ENCODE measurements at regions not wholly inside any gene's neighbourhood (a gene's known extent, or its start where the extent isn't known, plus 50 kb on each side); places are given as distances from the start of the nearest gene placed in this dataset.

DNA sequence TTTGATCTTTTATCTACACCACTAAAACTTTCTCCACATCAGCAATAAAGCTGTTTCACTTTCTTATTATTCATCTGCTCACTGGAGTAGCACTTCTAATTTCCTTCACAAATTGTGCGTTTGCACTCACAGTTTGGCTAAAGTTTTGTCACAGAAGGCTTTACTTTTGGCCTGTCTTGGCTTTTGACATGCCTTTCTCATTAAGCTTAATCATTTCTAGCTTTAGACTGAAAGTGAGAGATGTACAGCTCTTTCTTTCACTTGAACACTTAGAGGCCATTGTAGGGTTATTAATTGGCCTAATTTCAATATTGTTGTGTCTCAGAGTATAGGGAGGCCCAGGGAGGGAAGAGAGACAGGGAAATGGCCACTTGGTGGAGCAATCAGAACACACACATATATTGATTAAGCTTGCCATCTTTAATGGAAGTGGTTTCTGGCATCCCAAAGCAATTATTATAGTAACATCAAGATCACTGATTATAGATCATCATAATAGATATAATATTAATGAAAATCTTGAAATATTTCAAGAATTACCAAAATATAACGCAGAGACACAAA lies 512.5 kb downstream of the ETV1 start:
- in situ Hi-C loops (cut with HindIII; ENCODE audit: low sequenced_read_pairs) = no loop called here

DNA sequence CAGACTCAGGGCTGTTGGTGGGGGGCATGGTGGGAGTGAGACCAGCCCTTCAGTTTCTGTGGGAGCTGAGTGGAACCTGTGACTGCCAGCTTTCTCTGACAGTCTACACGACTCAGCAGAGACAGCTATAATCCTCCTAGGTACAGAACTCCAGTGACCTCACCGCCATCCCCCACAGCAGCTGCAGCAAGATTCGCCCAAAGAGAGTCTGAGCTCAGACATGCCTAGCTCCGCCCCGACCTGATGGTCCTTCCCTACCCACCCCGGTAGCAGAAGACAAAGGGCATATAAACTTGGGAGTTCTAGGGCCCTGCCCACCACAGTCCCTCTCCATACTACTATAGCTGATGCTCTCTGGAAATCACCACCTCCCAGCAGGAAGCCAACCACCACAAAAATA lies 500.1 kb downstream of the ETV1 start:
- in situ Hi-C loops (cut with HindIII; ENCODE audit: low sequenced_read_pairs) = no loop called here

DNA sequence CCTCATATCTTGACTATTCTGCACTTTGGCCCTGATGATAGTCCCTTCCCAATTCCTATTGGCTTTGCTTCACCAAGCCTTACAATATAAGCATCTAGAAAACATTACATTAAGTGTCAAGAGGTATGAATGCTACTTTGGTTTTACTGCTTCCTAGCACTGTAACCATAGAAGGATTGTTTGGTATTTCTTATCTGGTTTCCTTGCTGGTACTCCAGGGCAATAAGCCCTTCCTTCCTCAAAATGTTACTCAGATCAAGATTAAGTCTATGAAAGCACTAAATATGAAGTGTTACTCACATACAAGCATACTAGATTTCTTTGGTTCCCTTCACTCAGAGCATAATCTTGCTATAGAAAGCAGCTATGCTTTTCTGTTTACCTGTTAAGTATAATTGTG lies 492.5 kb downstream of the ETV1 start:
- in situ Hi-C loops (cut with HindIII; ENCODE audit: low sequenced_read_pairs) = no loop called here

DNA sequence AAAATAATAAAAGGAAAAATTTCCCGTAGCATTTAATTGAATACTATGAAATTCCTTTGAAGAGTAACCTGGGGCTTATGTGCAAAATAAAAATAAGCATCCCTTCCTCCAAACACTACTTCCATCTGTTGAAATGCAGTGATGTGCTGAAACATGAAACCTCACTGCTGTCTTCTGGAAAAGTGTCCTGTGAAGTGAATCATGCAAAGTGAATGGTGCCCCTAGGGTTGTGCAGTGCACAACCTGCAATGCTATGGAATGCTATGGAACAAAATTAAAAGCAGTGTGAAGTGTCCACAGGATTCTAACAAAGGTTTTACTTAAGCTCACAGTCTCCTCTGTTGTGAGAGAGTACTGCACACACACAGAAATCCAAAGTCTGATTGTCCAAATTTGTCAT lies 480.9 kb downstream of the ETV1 start:
- in situ Hi-C loops (cut with HindIII; ENCODE audit: low sequenced_read_pairs) = no loop called here

DNA sequence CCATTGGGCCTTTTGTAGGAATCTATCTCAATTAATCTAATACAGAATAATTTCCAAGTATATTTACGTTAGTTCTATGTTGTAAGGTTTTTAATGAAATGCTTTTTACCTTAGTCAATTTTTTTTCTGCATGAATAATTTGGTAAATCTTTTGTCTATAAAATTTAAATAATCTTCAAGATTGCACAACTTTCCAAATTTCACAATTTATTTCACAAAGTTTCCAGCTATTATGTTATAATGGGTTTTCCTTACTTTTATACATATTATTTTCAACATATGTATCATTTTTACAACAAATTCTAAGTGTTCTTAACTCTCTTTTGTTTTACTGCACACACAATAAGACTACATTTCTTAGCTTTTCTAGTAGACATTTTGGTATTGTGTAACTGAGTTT lies 470.7 kb downstream of the ETV1 start:
- in situ Hi-C loops (cut with HindIII; ENCODE audit: low sequenced_read_pairs) = no loop called here

DNA sequence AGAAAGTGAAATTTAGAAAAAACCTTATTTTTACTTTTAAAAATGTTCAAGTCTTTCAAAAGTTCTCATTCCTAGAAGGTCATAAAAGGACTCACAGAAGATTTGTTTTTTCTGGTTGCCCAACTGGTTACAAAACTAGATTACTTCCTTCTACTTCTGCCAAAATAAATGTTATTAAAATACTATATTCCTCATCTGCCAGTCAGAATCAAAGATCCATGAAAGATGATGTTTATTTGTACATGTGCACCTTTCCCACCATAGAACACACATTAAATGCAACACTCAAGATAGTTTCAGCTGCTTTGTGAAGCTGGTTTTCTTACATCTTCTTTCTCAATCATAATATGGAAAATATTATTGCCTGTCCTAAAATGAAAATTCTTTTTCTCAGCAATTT lies 465.4 kb downstream of the ETV1 start:
- in situ Hi-C loops (cut with HindIII; ENCODE audit: low sequenced_read_pairs) = no loop called here

DNA sequence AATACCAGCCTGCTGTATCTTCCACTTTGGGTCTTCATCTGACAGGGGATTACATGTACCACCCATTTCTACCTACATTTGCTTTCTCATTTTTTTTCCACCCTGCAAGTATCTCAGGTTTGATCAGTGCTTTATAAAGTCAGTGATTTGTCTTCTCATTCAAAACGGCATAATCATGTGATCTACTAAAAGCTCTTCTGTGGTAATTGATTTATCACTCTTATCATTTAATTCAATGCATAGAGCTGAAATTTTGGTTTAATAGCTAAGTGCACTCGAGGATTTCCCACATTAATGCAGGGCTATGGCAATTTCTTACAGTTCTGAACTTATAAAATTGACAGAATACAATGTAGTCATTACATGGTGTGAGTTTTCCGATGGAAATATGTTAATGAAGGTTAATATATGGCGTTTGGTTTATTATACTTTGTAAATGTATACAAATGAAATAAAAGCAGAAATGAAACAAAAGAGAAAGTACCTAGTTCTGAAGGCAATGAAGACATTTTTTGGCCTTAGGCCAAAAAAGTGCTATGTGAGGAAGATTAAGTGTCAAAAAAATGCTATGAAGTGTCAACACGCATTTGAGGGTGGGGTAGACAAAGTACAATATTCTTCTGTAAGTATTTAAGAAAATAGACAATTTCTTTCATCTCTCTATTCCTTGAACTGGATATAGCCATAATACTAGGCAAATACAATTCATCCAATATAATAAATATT lies 457.3 kb downstream of the ETV1 start:
- in situ Hi-C loops (cut with HindIII; ENCODE audit: low sequenced_read_pairs) = no loop called here

DNA sequence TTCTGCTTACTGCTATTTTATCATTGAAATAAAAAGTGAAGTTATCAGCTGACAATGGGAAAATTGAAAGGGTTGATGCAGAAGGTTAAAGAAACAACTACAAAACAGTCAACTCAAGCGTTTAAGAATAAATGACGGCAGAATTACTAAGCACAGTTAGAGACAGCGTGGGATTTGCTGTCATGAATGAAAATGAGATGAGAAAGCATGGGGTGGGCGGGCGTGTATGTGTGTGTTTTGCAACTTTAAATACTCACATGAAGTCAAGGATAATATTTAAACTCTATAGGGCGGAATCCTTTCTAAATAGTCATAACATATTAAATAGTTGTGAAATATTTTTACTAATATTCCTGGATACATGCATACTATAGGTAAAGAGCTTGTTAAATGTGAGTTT lies 450.8 kb downstream of the ETV1 start:
- in situ Hi-C loops (cut with HindIII; ENCODE audit: low sequenced_read_pairs) = no loop called here

DNA sequence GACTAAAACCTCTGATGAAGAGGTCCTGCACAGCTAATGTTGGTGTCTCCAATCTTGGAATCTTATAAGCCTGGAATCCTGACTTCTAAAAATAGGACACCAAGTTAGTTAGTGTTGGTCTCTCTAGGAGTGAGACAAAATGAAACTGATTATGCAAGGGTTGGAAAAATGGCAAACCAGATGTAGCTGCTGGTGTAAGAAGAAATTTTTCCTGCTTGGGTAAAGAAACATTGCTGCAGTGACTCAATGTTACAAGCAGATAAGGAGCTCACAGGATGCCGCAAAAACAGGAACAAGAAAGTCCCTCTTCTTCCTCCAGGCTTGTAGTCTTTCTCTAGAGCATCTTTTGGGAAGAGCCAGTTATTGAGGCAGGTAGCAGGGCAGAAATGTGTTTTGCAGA lies 449.0 kb downstream of the ETV1 start:
- in situ Hi-C loops (cut with HindIII; ENCODE audit: low sequenced_read_pairs) = no loop called here

DNA sequence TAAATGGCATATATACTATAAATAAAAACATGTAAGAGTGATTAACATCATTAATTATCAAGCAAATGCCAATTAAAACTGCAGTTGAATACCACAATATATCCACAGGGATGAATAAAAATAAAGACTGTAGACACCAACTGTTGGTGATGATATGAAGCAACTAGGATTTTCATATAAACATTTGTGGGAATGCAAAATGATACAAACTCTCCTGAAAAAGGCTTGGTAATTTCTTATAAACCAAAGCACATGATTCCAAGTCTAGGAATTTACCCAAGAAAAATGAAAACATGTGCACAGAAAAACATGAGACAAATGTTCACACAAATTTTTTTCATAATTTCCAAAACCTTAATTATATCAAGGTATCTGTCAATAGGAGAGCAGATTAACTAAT lies 448.1 kb downstream of the ETV1 start:
- in situ Hi-C loops (cut with HindIII; ENCODE audit: low sequenced_read_pairs) = no loop called here

DNA sequence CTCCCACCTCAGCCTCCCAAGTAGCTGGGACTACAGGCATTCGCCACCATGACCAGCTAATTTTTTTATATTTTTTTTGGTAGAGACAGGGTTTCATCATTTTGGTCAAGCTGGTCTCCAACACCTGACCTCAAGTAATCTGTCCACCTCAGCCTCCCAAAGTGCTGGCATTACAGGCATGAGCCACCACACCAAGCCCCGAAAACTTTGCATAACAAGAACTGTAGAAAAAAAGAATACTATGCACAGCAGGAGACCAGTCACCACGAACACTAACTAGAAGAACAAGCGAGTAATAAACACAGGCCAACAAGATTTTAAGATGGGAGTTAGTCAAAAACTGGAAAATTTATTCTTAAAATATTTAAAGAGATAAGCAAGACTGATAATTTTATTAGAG lies 447.0 kb downstream of the ETV1 start:
- in situ Hi-C loops (cut with HindIII; ENCODE audit: low sequenced_read_pairs) = no loop called here

DNA sequence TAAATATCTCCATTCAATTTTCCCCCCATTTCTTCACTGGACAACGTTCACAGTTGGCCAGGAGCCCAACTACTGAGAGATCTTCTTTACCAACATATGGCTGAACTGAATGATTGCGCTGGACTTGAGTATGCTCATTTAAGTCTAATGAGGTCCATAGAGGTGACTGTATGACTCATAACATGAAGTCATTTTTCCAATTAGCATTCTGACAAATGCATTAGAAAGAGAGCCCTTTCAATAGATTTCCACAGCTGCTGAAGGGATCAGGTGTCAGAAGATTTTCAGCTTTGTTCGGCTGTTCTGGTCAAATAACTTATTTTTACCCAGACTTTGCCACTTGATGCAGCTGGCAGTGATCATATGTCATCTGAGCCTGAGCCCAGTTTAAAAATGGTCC lies 438.0 kb downstream of the ETV1 start:
- in situ Hi-C loops (cut with HindIII; ENCODE audit: low sequenced_read_pairs) = no loop called here

DNA sequence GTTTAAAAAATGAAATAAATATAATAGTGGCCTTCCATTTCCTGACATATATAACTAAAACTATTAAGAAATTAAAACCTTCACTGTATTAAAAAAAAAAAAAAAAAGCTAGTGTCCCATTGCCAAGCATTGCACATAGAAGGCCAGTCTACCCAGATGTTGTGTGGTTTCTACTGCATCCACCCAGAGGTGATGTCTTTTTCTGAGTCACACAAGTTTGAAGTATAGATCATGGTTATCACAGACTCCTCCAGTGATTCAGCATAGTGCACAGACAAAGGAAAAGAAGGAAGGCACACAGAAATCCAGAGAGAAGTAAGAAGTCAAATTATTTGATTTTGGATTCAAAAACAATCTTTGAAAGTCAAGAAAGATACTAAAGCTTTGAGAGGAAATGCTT lies 429.0 kb downstream of the ETV1 start:
- in situ Hi-C loops (cut with HindIII; ENCODE audit: low sequenced_read_pairs) = no loop called here

DNA sequence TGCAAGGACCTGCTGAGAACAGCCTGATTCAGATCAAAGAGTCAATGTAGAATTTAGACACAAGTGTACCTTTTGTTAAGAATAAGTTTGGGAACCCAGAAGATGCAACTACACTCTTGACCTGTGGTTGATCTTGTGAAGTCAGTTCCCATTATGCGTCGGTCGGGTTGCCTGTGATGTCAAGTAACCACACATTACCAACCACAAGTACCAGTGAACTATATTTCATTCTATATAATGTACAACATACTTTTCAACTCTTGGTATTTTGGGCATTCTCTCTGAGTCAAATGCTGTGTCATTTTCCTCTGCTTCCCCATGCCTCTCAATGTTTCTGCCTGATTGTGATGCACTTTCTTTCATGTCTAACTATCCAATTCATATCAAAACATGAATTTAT lies 426.2 kb downstream of the ETV1 start:
- in situ Hi-C loops (cut with HindIII; ENCODE audit: low sequenced_read_pairs) = no loop called here

DNA sequence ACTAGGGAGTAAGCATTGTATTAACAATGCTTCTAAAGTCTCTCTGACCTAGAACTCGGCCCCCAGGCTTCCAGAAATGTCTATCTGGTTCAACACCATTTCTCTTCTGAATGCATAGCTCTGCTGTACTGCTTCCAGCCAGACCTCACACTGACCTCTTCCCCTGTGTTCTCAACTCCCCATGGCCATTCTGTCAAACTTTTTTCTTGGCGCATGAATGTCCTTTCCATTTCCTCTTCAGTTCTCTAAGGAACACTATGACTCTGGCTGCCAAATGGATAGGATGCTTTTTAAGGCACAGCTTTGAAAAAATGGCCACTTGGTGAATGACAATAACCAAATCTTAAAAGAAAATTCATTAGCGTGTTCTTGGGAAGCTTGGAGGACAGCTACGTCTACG lies 425.8 kb downstream of the ETV1 start:
- in situ Hi-C loops (cut with HindIII; ENCODE audit: low sequenced_read_pairs) = no loop called here

DNA sequence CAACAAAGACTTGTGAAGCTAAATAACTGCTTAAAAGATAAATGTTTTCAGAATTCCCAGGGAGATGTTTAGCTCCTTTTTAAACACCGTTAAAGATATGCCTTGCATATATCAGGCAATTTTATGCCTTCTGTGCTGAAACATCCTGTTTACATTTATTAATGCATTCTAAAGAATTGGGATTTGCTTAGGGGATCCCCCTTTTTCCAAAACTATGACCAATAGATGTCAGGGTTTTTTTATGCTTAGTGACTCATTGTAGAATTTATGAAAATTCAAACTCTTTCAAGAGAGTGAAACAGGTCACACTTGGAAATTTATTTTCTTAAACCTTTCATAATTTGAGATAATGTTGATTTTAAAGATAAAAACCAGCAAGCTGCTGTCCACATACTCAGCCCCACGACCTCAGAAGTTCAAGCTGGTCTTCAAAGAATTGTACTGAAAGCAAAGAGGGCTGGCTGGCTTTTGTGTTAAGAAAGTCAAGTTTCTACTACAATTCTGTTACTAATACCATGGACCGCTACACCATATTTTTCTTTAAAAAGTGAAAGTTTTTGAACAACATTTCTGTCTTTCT lies 411.8 kb downstream of the ETV1 start:
- in situ Hi-C loops (cut with HindIII; ENCODE audit: low sequenced_read_pairs) = no loop called here

DNA sequence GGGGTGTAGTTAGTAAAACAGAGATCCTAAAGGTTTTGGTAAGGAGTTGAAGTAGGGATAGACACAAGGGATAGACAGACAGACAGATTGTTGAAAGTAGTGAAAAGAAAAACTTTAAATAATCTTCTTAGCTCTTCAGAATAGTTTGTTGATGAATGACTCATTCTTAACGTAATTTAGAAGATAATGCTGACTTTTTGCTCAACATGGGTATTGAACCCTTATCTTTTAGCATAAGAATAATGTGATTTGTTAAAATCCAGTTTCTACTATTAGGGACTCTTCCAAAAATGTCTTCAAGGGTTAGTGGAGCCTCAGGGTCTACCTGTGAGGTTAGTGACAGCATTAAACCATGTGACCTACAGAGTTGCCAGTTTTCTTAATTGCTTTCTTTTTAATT lies 411.2 kb downstream of the ETV1 start:
- in situ Hi-C loops (cut with HindIII; ENCODE audit: low sequenced_read_pairs) = no loop called here

DNA sequence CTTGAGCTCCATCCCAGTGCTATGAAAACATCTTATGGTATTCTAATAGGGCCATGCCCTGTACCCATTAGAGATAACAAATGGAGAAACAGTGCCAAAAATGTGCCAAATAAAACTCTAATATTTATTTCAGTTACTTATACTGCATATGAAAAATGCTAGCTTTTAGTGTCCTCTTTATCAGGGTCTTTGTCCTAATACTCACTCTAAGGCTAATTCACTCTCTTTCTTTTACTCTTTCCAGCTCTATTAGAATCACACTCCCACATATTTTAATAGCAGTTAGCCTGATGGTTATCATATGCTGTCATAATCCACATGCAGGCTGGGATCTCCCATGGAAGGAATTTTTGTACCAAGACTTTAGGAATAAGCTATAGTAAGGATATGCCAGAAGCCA lies 408.4 kb downstream of the ETV1 start:
- in situ Hi-C loops (cut with HindIII; ENCODE audit: low sequenced_read_pairs) = no loop called here

DNA sequence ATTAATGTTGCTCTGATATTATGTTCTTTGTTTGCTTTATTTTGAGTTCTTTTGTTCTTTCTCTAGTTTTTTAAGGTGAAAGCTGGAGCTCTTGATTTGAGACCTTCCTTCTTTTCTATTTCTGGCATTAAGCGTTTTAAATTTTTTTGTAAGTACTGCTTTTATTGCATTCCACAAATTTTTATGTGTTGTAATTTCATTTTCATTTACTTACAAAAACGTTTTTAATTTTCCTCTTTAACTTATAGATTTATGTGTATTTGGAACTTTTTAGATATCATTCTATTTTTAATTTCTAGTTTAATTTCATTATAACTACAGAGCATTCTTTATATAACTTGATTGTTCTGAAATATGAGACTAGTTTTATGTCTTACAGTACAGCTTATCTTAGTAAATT lies 395.6 kb downstream of the ETV1 start:
- in situ Hi-C loops (cut with HindIII; ENCODE audit: low sequenced_read_pairs) = no loop called here

DNA sequence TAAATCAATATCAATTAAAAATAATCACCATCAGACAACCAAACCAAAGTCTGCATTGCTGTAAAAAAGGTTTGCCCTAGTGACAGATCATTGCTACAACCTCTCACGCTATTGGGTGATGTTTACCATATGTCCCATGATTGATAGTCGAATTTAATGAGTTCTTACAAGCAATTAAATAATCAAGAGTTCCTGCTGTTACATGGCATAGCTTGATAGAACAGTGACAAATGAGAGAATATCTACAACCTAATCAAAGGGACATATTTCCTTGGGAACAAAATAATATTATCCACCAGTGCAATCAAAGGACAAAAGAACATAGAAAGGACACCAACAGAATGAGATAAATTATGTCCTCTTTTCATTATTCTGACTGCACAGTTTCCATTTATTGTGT lies 387.4 kb downstream of the ETV1 start:
- in situ Hi-C loops (cut with HindIII; ENCODE audit: low sequenced_read_pairs) = no loop called here

DNA sequence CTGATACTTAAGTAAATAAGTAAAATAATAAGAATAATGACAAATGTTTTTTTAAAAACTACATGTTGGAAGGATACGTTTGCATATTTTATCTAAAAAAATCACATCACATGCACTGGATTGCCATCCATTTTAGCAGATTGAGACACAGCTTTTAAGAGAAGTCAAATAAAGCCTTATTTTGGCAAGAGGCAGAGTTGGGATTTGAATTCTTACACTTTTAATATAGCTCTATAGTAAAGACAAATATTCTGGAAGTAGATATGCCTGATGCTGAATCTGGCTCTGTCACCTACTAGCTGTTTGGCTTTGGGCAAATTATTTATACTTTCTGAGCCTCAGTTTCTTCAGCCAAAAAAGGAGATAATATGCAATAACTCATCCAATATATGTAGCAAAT lies 386.4 kb downstream of the ETV1 start:
- in situ Hi-C loops (cut with HindIII; ENCODE audit: low sequenced_read_pairs) = no loop called here

DNA sequence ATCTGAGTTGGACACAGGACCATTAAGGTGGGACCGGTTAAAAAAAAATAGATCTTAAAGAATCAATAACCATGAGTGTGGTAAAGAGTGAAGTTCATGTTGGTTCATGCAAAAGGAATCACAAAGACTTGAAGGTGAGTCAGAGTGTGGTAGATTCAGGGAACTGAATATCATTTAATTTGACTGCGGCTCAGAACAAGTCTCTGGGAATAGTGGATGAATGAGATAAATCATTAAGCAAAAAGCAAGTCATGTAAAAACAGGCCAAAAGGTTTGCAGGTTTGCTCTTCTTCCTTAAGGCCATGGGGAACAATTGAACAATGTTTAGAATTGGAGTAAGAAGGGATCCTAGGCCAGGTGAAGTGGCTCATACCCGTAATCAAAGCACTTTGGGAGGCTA lies 385.8 kb downstream of the ETV1 start:
- in situ Hi-C loops (cut with HindIII; ENCODE audit: low sequenced_read_pairs) = no loop called here

DNA sequence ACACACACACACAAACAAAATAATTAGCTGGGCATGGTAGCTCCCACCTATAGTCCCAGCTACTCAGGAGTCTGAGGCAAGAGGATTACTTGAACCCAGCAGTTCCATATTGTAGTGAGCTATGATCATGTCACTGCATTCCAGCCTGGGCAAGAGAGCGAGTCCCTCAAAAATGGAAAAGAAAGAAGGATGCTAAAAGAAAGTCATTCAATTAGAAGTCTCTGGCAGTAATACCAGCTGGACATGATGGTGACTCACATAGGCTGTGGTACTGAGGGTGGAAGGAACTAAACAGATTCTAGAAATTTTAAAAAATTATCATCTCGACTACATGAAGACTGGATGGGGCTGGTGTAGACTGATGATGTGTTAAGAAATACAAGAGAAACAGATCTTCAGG lies 385.3 kb downstream of the ETV1 start:
- in situ Hi-C loops (cut with HindIII; ENCODE audit: low sequenced_read_pairs) = no loop called here

Data from endothelial cell of hepatic sinusoid (primary cell).